Neural cell (in vitro differentiated cells): ENCODE measurements at regions not wholly inside any gene's neighbourhood (a gene's known extent, or its start where the extent isn't known, plus 50 kb on each side); places are given as distances from the start of the nearest gene placed in this dataset.

Experiments used
- EZH2 ChIP-seq: fragments of 200-600, 300-800 bp; shearing (Covaris generic), sonication (generic); IDR thresholded peaks from 2 replicates; pipeline ENCODE4 v1.6.1; 2014; ENCODE audit warnings: antibody characterized with exemption, low read length, borderline replicate concordance, mild to moderate bottlenecking; ENCODE audit not compliant: insufficient read depth, poor library complexity, severe bottlenecking
- POLR2AphosphoS5 ChIP-seq: IDR thresholded peaks from 2 replicates; pipeline ENCODE4 v1.6.1; 2012
- TAF1 ChIP-seq: IDR thresholded peaks from 2 replicates; pipeline ENCODE4 v1.6.1; 2012; ENCODE audit warnings: low read depth
- TF ChIP-seq, protein P1 (sequence below): fragments of 450-650 bp; IDR thresholded peaks from 2 replicates; pipeline ENCODE4 v1.5.1; 2014; ENCODE audit warnings: antibody characterized with exemption, mild to moderate bottlenecking, moderate library complexity; ENCODE audit not compliant: poor library complexity, severe bottlenecking
- TF ChIP-seq, protein P2 (sequence below): IDR thresholded peaks from 2 replicates; pipeline ENCODE4 v1.6.1; 2012; ENCODE audit warnings: borderline replicate concordance

DNA sequence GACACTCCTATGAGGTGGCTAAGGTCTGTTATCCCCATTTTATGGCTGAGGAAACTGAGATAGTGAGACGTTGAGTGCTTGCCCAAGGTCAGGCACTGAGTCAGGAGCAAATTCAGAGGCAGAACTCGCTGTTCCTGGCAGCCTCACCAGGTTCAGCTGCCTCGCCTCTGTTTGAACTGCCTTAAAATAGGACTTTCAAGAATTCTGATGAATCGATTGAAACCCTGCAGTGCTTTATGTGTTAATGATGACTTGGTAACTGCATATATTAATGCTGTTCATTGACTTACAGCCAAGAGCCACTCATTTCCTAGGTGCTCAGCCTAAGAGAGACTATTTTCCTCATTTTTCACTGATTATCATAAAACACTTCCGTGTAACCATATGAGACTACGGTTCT is 79.5 kb upstream of the BHLHE40 start:
- TF ChIP-seq TAF1 (no peak), EZH2 (no peak), POLR2AphosphoS5 (no peak)
- TF ChIP-seq, protein P1, sequence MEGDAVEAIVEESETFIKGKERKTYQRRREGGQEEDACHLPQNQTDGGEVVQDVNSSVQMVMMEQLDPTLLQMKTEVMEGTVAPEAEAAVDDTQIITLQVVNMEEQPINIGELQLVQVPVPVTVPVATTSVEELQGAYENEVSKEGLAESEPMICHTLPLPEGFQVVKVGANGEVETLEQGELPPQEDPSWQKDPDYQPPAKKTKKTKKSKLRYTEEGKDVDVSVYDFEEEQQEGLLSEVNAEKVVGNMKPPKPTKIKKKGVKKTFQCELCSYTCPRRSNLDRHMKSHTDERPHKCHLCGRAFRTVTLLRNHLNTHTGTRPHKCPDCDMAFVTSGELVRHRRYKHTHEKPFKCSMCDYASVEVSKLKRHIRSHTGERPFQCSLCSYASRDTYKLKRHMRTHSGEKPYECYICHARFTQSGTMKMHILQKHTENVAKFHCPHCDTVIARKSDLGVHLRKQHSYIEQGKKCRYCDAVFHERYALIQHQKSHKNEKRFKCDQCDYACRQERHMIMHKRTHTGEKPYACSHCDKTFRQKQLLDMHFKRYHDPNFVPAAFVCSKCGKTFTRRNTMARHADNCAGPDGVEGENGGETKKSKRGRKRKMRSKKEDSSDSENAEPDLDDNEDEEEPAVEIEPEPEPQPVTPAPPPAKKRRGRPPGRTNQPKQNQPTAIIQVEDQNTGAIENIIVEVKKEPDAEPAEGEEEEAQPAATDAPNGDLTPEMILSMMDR, result no peak
- TF ChIP-seq, protein P2, sequence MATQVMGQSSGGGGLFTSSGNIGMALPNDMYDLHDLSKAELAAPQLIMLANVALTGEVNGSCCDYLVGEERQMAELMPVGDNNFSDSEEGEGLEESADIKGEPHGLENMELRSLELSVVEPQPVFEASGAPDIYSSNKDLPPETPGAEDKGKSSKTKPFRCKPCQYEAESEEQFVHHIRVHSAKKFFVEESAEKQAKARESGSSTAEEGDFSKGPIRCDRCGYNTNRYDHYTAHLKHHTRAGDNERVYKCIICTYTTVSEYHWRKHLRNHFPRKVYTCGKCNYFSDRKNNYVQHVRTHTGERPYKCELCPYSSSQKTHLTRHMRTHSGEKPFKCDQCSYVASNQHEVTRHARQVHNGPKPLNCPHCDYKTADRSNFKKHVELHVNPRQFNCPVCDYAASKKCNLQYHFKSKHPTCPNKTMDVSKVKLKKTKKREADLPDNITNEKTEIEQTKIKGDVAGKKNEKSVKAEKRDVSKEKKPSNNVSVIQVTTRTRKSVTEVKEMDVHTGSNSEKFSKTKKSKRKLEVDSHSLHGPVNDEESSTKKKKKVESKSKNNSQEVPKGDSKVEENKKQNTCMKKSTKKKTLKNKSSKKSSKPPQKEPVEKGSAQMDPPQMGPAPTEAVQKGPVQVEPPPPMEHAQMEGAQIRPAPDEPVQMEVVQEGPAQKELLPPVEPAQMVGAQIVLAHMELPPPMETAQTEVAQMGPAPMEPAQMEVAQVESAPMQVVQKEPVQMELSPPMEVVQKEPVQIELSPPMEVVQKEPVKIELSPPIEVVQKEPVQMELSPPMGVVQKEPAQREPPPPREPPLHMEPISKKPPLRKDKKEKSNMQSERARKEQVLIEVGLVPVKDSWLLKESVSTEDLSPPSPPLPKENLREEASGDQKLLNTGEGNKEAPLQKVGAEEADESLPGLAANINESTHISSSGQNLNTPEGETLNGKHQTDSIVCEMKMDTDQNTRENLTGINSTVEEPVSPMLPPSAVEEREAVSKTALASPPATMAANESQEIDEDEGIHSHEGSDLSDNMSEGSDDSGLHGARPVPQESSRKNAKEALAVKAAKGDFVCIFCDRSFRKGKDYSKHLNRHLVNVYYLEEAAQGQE, result no peak
